HG03045 (cell line): ENCODE measurements at regions not wholly inside any gene's neighbourhood (a gene's known extent, or its start where the extent isn't known, plus 50 kb on each side); places are given as distances from the start of the nearest gene placed in this dataset.

Source experiments
- ATAC-seq: cut with Tn5 transposase; IDR thresholded peaks from one replicate; pipeline ENCODE4 v1.9.1; 2021; ENCODE audit warnings: mild to moderate bottlenecking, moderate library complexity; ENCODE audit not compliant: unreplicated experiment

DNA sequence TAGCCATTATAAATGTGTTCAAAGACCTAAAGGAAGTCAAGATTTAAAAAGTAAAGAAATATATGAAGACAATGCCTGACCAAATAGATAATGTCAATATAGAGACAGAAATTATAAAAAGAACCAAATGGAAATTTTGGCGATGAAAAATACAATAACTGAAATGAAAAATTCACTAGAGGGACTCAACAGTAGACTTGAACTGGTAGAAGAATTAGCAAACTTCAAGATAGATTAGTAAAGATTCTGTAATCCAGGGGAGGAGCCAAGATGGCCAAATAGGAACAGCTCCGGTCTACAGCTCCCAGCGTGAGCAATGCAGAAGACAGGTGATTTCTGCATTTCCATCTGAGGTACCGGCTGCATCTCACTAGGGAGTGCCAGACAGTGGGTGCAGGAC, 433.2 kb downstream of the HINT1 start:
- ATAC-seq: no peak

DNA sequence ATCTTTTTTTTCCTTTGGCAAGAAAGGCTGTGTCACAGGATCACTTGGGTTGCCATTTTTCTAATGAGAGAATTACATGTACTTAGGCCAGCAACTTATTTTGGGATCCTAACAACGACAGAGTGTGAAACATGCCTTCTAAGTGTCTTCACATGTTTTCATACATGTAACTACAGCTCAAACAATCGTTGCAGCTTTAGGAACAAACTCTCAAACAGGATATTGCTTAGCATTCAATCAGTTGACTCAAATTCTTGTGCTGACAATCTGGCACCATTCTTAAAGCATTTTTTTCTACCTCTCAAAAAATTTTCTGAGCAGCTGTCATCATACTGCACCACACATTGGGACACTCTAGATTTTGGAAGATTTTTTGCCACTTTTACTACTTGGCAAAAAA, 435.5 kb downstream of the HINT1 start:
- no peak for ATAC-seq

DNA sequence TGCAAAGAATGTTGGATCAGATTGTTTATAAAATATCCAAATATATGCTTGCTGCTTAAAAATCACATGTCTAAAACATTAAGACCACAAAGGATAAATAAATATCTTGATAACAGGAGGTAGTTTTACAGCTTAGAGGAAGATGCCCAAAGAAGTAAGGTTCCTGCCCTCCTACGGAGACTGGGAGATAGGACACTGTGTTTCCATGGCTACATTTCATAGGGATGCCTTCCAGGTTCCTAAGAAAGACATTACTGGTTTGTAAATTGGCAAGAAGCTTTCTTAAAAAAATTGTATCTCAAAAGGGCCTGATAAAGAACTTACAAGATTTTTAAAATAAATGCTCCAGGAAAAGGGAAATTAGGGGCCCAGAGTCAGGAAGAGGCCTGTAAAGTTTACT, 437.2 kb downstream of the HINT1 start:
- ATAC-seq: no peak

DNA sequence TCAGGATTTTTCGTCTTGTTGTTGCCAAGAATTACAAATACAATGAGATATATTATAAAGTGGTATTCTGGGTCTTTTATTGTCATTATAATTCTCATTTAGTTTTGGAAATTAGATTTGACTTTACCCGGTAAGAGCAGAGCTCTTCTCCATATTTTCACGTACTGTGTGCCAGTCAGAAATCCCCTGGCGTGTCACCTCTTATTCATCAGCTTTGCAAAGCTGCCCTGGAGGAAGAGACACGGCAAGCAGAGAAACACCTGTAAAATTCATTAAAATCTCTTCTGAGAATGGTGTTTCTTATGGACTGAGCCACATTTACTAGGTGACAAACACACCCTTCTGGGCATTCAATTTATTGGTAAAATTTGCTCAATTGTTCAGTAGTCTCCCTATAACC, 440.4 kb downstream of the HINT1 start:
- no peak for ATAC-seq

DNA sequence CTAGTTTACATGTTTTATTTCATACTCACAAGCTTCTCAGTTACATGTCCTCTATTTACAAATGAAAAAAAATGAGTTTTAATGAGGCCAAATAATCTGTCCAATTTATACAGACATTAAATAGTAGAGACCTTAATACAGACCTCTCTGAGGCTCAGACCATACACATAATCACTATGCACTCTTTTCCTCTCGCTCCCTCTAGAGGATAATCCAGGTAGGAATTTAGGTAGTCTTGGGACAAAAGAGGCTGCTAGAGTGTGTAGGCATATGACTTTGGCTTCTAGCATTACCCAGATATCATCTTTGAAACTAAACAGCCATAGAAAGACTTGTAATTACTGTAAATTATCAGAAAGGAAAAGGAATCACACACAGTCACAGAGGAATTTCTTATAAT, 444.7 kb downstream of the HINT1 start:
- ATAC-seq: no peak

DNA sequence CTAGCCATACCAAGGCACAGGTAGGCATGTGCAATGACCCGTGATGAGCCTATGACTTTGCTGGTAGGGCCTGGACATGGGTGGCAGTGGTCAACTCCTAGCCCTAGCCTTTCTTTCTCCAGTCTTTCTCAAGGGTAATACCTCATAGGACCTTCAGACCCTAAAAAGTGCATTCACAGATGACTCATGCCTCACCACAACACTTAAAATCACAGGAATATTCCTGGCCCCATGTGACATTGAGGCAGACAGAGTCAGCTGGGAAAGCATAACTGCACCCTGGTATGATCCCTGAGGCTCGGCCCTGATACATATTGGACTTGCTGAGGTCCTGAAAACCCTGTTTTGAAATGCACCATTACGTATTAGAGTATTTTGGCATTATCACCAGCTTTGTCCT, 449.5 kb downstream of the HINT1 start:
- ATAC-seq: no peak

DNA sequence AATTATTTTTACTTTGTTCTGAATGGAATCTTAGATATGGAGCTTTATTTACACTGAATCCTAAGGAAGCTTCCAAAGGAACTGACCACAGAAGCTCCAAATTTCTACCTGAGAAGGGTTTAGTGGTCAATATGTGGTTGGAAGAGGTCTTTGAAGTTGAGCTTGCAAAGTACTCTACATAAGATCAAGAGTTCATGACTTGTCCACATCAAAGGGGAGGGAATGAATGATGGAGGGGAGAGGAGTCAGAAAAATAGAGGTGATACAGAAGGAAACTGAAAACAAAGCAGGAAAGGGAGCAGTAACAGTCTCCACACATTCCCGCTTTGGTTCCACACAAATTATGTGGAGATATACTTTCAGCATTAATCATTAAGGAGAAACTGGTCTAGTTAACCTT, 450.9 kb downstream of the HINT1 start:
- ATAC-seq: no peak

DNA sequence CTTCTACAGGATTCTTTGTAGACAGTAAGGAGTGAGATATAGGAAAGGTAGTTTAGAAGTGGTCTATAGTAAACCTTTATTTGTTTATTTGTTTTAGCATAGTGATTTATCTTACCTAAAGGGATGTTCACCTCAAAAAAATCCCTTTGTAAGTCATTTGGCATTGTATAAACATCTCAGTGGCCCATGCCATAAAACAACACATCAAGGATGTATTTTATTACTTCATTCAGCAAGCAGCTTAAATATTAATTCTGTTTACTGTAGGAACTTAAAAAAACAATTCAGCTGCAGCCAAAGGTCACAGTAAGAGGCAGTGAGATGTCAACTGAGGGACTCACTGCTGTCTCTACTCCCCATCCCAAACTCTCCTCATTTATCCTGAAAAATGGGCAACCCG, 452.7 kb downstream of the HINT1 start:
- no peak for ATAC-seq

DNA sequence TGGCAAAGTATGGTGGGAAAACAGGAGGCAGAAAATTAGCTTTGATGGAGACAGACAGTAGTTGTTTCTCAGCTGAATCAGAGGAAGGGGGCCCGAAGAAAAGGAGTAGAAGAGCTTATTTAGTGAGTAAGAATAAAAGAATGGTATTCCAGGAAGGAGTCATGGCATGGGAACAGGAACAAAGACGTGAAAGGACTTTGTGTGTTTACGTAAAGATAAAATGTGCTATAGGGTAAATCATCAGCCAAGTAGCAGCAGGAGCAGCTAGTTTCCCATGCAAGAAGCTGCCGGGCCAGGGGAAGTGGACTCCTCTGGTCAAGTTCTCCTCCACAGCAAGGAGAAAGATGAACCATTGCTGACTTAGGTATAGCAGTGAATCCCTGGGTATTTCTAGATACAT, 454.5 kb downstream of the HINT1 start:
- no peak for ATAC-seq

DNA sequence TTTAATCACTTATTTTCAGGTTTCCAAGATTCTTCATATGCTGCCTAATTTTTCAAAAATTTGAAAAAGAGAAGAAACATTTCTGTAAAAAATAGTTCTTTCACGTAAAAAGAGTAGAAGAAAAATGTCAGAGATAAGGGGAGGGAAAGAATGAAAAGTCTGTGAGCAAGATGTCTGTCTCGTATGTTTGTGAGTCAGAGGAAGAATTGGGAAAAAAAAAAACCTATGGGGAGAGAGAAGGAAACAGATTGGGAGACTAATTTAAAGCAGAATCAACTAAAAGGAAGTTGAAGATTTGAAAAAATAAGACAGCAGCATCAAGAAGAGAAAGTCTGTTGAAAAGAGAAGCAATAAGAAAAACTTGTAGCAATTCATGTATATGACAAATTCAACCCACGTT, 456.3 kb downstream of the HINT1 start:
- no peak for ATAC-seq

DNA sequence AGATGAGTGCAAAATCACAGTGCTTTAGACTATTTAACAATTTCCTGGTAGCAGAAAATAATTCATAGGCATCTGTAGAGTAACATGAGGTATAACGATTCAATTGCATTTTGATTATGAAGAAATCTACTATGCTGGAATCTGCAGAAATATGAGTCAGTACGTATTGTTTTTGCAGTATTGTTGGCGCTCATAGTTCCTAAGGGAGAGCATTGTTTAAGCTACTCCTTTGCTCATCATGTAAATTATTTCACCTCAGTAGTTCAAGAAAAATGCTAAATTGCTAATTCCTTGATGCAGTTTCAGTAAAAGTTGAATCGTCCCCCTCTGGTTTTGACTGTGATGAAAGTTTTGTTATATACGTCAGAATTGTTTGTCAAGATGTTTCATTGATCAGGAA, 458.4 kb downstream of the HINT1 start:
- ATAC-seq: no peak

DNA sequence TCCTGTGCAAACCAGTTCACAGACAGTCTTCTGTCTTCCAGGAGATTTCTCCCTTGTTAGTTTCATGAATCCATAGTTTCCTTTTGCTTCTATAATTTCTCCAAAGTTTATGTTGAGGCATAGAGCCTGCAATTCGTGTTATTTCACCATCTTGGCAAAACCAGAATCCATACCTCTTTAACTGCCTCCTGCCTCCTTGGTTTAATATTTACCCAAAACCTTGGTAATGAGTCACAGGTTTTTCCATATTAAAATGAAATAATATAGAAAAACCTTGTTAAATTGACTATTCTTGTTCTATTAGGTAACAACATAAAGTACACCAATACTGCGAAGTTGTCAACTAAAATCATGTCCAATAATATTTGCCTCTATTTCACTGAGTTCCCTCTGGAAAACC, 459.7 kb downstream of the HINT1 start:
- ATAC-seq: no peak

DNA sequence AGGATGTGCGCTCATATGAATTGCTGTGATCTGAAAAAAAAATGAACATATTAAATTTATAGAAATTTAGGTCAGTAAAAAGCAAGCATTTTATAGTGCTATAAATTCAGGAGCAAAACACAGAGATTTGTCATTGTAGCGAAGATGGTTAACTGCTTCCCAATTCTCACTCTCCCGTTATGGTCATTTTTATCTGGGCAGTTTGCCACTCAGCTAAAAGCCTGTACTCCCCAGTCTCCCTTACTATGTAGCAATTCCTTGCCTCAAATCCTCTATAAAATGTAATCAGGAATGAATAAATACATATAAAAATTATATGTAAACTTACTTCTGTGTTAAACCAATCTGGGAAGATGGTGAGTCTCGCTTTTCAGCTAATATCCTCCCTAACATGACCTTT, 471.5 kb downstream of the HINT1 start:
- ATAC-seq: no peak

DNA sequence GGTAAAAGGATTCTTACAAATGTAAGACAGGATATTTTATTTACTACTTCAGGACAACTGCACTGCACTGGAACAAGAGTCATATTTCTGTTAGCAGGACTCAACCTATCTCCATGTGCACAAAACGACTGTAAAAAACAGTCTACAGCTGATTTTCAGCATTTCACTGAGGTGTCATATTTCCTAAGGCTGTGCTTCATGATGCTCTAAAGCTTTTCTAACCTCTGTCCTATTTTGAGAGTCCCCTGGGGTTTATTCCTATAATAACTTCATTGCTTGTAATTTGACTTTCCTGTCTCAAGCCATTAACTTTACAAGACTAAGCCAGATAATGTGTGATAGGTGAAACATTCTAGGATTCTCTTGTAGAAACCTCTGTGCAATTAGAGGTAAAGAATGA, 472.3 kb downstream of the HINT1 start:
- ATAC-seq: no peak

DNA sequence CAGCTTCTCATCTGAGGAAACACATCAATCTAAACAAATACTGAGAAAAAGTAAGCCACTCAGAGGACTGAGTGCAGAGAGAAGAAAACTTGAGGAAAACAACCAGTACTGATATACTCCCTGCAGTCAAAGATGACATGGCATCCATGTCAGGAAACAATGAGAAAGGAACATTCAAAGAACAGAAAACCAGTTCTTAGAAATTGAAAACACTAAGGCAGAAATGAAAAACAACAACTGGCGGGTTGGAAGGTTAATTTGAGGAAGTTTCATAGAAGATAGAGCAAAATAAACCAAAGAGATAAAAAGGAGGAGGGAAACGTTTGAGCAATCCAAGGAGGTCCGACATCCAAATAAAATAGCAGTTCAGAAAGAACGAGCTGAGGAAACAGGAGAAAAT, 475.2 kb downstream of the HINT1 start:
- ATAC-seq: no peak

DNA sequence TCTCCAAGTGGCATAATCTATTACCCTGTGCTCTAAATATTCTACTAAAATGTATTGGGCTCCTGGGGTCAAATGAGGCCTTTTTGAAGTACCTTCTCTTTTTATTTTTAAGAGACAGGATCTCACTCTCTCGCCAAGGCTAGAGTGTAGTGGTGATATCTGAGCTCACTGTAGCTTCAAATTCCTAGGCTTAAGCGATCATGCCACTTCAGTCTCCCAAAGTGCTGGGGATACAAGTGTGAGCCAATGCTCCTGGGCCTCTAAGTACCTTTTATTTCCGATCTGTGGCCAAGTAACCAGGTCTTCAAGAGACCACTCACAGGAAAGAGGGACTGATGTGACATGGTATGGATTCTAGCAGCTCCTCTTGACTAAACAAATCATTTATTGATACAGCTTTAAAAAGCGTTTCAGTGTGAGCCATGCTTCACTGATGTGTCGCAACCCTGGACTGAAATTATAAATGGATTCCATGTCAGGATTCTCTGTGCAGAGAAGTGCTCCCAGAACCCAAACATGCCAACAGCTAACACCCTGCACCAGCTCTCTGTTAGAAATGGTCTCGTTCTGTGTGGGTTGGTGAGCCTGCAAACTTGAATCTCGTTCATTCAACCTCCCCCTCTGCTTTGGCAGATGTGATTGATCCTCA, 477.8 kb downstream of the HINT1 start:
- ATAC-seq: no peak

DNA sequence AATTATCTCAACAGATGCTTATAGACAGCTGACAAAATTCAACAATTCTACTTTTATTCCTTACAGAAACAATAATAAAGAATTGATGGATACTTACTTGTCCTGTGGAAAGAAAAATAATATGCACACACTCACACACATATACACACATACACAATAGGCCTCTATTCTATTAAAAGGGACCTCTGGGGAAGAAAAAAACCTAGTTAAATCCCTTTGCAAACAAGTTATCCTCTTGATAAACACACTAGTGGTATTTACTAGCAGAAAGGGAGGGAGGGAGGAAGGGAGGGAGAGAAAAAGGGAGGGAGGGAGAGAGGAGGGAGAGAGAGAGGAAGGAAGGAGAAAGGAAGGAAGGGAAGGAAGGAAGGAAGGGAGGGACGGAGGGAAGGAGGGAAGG, 486.4 kb downstream of the HINT1 start:
- ATAC-seq: no peak

DNA sequence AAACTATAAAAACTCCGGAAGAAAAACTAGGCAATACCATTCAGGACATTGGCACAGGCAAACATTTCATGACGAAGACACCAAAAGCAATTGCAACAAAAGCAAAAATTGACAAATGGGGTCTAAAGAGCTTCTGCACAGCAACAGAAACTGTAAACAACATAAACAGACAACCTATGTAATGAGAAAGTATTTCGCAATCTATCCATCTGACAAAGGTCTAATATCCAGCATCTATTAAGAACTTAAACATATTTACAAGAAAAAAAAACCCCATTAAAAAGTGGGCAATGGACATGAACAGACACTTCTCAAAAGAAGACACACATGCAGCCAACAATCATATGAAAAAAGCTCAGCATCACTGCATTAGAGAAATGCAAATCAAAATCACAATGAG, 498.6 kb downstream of the HINT1 start:
- no peak for ATAC-seq

DNA sequence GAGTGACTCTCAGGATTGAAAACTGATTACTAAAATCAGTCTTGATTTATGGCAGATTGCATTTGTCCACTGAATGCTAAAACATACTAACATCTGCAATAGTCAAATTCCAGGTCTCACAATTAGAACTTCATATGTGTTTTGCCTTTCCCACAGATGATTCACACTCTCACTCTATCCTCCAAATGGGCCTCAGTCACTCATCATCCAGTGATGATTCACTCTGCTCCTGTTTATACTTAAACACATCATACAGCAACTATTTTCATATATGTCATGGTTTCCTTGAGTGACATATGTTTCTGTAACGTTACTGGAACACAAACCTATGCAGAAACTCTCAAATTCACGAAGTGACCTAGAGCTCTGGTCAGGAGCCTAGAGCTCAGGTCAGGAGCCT, 512.9 kb downstream of the HINT1 start:
- no peak for ATAC-seq

DNA sequence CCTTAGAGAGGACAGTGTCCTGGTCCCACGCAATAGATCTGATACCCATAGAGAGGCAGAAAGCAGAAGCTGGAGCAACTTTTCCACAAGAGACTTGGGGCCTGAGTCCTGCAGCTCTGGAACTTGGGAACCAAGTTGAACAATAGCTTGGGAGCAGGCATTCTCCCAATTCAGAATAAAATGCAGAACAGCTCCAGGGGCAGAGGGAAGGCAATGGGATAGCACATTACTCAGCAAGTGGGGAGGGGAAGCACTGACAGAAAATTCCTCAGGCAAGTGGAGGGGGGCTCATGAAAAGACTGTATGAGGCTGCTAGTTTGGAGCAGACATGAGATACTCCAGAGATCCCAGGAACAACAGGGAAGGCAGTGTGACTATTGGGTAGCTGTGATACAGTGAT, 513.6 kb downstream of the HINT1 start:
- no peak for ATAC-seq

DNA sequence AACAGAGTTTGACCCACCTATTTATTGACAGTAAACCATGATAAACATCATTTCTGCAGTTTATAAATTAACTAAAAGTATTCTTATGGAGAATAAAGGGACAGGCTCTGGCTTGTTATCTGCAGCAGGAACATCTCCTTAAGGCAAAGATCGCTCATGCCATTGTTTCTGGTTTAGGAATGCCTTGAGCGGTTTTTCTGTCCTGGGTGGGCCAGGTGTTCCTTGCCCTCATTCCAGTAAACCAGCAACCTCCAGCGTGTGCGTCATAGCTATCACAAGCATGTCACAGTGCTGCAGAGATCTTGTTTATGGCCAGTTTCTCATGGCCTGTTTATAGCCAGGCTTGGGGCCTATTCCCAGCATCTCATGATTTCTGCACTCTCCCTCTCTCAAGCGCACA, 521.7 kb downstream of the HINT1 start:
- no peak for ATAC-seq

DNA sequence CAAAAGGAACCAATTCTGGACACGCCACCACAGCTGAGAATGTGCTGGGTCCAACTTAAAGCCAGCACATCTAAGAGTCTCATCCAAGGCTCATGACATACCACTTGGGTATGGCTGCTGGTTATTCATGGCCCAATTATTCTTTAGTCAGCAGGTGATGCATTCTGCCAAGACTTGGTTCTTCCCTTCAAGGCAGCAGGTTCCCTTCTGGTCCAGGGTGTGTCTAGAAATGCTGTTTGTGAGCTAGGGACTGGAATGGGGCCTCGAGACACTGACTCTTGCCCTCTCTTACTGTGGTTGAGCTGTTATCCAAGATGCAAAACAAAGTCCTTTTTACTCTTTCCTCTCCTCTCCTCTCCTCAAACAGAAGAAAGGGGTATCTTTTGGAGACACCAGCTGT, 522.6 kb downstream of the HINT1 start:
- no peak for ATAC-seq

DNA sequence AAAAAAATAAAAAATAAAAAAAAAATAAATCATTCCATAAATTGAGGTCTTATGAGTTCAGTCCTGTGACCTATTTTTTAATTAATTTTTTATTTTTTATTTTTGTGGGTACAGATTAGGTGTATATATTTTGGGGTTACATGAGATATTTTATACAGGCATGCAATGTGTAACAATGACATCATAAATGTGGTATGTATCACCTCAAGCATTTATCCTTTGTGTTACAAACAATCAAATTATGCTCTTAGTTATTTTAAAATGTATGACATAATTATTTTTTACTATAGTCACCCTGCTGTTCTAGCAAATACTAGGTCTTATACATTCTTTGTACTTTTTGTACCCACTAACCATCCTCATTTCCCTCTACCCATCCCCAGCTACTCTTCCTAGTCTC, 537.9 kb downstream of the HINT1 start:
- no peak for ATAC-seq

DNA sequence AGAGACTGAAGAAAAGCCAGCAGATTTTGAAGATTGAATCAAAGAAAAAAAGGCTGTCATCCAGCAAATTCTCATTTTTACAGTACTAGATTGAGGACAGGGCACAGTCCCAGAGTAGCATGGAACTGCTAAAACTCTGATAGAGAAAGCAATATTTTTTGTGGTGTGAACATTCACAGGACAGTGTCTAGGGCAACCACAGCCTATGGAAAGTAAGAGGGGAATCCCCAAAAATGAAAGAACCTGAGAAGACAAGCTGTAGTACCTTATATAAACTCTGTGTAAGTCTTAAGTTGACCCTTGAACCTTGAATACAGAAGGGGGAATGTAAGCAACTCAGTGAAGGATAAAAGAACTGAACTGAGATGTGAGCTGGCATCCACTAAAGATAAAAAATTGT, 540.3 kb downstream of the HINT1 start:
- no peak for ATAC-seq
